ENCODE measurements at regions not wholly inside any gene's neighbourhood (a gene's known extent, or its start where the extent isn't known, plus 50 kb on each side); places are given as distances from the start of the nearest gene placed in this dataset.

DNA sequence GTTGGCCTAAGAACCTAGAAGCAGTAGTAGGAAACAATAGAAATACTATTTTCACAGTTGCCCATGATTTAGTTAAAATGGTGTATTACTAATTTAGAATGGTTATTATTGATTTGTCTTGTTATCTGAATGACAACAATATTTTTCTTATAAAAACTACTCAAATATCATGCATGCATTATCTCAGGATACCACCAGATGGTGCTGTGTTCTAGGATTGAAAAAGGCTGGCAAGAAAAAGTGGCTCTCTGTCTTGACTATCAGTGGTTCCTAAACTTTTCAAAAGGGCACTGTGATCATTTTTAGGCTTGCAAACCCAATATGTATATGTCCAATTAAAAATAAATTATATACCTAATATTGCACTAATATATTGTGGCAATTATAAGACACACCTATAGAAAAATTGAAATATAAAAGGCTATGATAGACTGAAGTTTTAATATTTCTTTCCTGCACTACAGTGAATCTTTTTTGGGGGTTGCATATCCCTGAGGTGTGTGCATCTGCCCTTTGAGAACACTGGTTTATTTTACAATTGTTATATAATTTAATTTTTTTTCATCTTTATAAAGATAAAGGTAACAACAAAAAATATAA lies 131.7 kb upstream of the MLIP start:
- no peaks in the 10 kb centered on the region for H3K36me3 Mint-ChIP-seq (ENCODE audit: low read depth, unreplicated experiment)
- FAIRE-seq, result peak; percentile 13
- H3K27ac ChIP-seq (ENCODE audit: low read depth, low read length), result no peak overlapping the region
- no peak overlapping the region for H3K4me3 ChIP-seq (ENCODE audit: insufficient read depth, low read depth, low read length)
- H3K27ac Mint-ChIP-seq (ENCODE audit: unreplicated experiment), result no peak overlapping the region
- DNase-seq (ENCODE audit: low read depth), result peak; percentile 15
- H4K20me1 ChIP-seq (ENCODE audit: insufficient read depth, low read length), result no peaks in the 10 kb centered on the region
- no peak overlapping the region for H3K4me3 Mint-ChIP-seq (ENCODE audit: unreplicated experiment)
- no peak for TF ChIP-seq EZH2 (IDR thresholded peaks at IDR 0.05; ENCODE audit: insufficient read depth, low read length)
- TF ChIP-seq, protein P1, sequence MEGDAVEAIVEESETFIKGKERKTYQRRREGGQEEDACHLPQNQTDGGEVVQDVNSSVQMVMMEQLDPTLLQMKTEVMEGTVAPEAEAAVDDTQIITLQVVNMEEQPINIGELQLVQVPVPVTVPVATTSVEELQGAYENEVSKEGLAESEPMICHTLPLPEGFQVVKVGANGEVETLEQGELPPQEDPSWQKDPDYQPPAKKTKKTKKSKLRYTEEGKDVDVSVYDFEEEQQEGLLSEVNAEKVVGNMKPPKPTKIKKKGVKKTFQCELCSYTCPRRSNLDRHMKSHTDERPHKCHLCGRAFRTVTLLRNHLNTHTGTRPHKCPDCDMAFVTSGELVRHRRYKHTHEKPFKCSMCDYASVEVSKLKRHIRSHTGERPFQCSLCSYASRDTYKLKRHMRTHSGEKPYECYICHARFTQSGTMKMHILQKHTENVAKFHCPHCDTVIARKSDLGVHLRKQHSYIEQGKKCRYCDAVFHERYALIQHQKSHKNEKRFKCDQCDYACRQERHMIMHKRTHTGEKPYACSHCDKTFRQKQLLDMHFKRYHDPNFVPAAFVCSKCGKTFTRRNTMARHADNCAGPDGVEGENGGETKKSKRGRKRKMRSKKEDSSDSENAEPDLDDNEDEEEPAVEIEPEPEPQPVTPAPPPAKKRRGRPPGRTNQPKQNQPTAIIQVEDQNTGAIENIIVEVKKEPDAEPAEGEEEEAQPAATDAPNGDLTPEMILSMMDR (IDR thresholded peaks at IDR 0.05; ENCODE audit: insufficient read depth, low read depth, low read length), result peak; percentile 85
- H3K9ac ChIP-seq (ENCODE audit: low read length), result no peak overlapping the region
- no peaks in the 10 kb centered on the region for H3K9me3 Mint-ChIP-seq (ENCODE audit: unreplicated experiment)
- H3K79me2 ChIP-seq (ENCODE audit: insufficient read depth, low read length), result no peaks in the 10 kb centered on the region
- H2AFZ ChIP-seq (ENCODE audit: low read depth, low read length), result no peak overlapping the region
- H3K36me3 ChIP-seq (ENCODE audit: insufficient read depth, low read length), result no peaks in the 10 kb centered on the region
- H3K27me3 ChIP-seq (ENCODE audit: insufficient read depth, low read length), result no peaks in the 10 kb centered on the region
- no peaks in the 10 kb centered on the region for H3K9me3 ChIP-seq (ENCODE audit: insufficient read depth, low read depth, low read length)
- H3K4me1 ChIP-seq (ENCODE audit: insufficient read depth, low read length), result peaks cover 18% of the 10 kb centered on the region
- peaks cover 25% of the 10 kb centered on the region for H3K4me1 Mint-ChIP-seq (ENCODE audit: low read depth, unreplicated experiment)
- H3K27me3 Mint-ChIP-seq (ENCODE audit: low read depth, unreplicated experiment), result no peaks in the 10 kb centered on the region
- H3K4me2 ChIP-seq (ENCODE audit: low read length), result no peak overlapping the region

DNA sequence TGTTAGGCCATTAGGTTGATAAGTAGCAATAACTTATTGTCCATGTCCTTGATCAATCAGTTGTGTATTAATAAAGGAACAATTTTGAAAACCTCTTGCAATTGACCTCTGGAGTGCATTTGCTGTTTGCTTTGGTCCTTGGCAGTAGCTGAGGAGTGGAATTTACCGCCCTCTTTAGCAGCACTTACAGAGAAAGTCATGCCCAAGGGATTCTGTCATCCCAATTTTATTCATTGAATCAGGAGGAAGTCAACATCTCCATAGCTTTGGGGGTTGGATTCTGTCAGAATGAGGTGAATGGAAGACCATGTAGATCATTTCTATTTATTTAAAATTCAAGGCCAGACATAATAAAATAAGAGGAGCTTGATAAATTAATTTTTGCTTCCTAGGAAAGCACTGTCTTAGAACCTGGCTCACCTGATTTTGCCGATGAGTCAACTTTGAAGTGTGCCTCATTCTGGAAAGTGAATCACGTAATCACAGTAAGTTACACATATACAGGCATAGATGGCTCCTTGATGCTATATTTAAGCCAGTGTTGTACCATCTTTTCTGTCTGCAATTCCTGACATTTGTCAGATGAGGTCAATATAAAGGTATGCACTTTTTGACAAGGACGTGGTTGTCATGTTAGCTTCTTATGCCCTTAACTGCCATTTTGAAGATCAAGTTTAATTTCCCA lies 128.7 kb upstream of the MLIP start:
- H3K79me2 ChIP-seq (ENCODE audit: insufficient read depth, low read length), result no peaks in the 10 kb centered on the region
- no peak overlapping the region for H3K9ac ChIP-seq (ENCODE audit: low read length)
- Mint-ChIP-seq H3K36me3 (ENCODE audit: low read depth, unreplicated experiment) (no peaks in the 10 kb centered on the region), H3K4me1 (ENCODE audit: low read depth, unreplicated experiment) (peaks cover 36% of the 10 kb centered on the region), H3K27ac (ENCODE audit: unreplicated experiment) (peak overlapping the region; percentile 98), H3K27me3 (ENCODE audit: low read depth, unreplicated experiment) (no peaks in the 10 kb centered on the region), H3K9me3 (ENCODE audit: unreplicated experiment) (no peaks in the 10 kb centered on the region), H3K4me3 (ENCODE audit: unreplicated experiment) (no peak overlapping the region)
- H3K4me3 ChIP-seq (ENCODE audit: insufficient read depth, low read depth, low read length), result no peak overlapping the region
- FAIRE-seq (no peak), DNase-seq (ENCODE audit: low read depth) (peak; percentile 66)
- H4K20me1 ChIP-seq (ENCODE audit: insufficient read depth, low read length), result no peaks in the 10 kb centered on the region
- H3K27ac ChIP-seq (ENCODE audit: low read depth, low read length), result peak overlapping the region; percentile 89
- H3K27me3 ChIP-seq (ENCODE audit: insufficient read depth, low read length), result no peaks in the 10 kb centered on the region
- no peaks in the 10 kb centered on the region for H3K36me3 ChIP-seq (ENCODE audit: insufficient read depth, low read length)
- TF ChIP-seq, protein P1 (IDR thresholded peaks at IDR 0.05; ENCODE audit: insufficient read depth, low read depth, low read length), result no peak
- no peak for TF ChIP-seq EZH2 (IDR thresholded peaks at IDR 0.05; ENCODE audit: insufficient read depth, low read length)
- no peak overlapping the region for H3K4me2 ChIP-seq (ENCODE audit: low read length)
- H3K4me1 ChIP-seq (ENCODE audit: insufficient read depth, low read length), result peaks cover 40% of the 10 kb centered on the region
- H3K9me3 ChIP-seq (ENCODE audit: insufficient read depth, low read depth, low read length), result no peaks in the 10 kb centered on the region
- no peak overlapping the region for H2AFZ ChIP-seq (ENCODE audit: low read depth, low read length)

DNA sequence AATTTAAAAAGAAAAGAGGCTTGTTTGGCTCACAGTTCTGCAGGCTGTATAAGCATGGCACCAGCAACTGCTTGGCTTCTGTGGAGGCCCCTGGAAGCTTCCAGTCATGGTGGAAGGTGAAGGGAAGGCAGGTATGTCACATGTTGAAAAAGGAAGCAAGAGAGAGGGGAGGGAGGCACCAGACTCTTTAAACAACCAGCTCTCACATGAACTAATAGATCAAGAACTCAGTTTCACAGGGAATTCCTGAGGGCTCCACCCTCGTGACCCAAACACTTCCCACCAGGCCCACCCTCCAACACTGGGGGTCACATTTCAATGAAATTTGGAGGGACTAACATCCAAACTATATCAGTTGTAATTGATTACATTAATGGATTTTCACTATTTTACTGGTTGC lies 127.9 kb upstream of the MLIP start:
- Histone ChIP-seq H3K4me3 (ENCODE audit: insufficient read depth, low read depth, low read length) (no peak overlapping the region), H3K27ac (ENCODE audit: low read depth, low read length) (peak overlapping the region; percentile 89), H3K36me3 (ENCODE audit: insufficient read depth, low read length) (no peaks in the 10 kb centered on the region), H3K9ac (ENCODE audit: low read length) (no peak overlapping the region), H3K79me2 (ENCODE audit: insufficient read depth, low read length) (no peaks in the 10 kb centered on the region), H3K27me3 (ENCODE audit: insufficient read depth, low read length) (no peaks in the 10 kb centered on the region), H3K9me3 (ENCODE audit: insufficient read depth, low read depth, low read length) (no peaks in the 10 kb centered on the region), H3K4me1 (ENCODE audit: insufficient read depth, low read length) (peaks cover 40% of the 10 kb centered on the region), H3K4me2 (ENCODE audit: low read length) (peak overlapping the region; percentile 5), H2AFZ (ENCODE audit: low read depth, low read length) (no peak overlapping the region), H4K20me1 (ENCODE audit: insufficient read depth, low read length) (no peaks in the 10 kb centered on the region)
- FAIRE-seq, result no peak
- DNase-seq (ENCODE audit: low read depth), result peak; percentile 29
- H3K4me1 Mint-ChIP-seq (ENCODE audit: low read depth, unreplicated experiment), result peaks cover 36% of the 10 kb centered on the region
- H3K27me3 Mint-ChIP-seq (ENCODE audit: low read depth, unreplicated experiment), result no peaks in the 10 kb centered on the region
- H3K4me3 Mint-ChIP-seq (ENCODE audit: unreplicated experiment), result no peak overlapping the region
- no peaks in the 10 kb centered on the region for H3K36me3 Mint-ChIP-seq (ENCODE audit: low read depth, unreplicated experiment)
- no peaks in the 10 kb centered on the region for H3K9me3 Mint-ChIP-seq (ENCODE audit: unreplicated experiment)
- TF ChIP-seq, protein P1 (IDR thresholded peaks at IDR 0.05; ENCODE audit: insufficient read depth, low read depth, low read length), result no peak
- no peak for TF ChIP-seq EZH2 (IDR thresholded peaks at IDR 0.05; ENCODE audit: insufficient read depth, low read length)
- peak overlapping the region; percentile 98 for H3K27ac Mint-ChIP-seq (ENCODE audit: unreplicated experiment)

Data from astrocyte (in vitro differentiated cells and primary cell).